ENCODE measurements at regions not wholly inside any gene's neighbourhood (a gene's known extent, or its start where the extent isn't known, plus 50 kb on each side); places are given as distances from the start of the nearest gene placed in this dataset.

DNA sequence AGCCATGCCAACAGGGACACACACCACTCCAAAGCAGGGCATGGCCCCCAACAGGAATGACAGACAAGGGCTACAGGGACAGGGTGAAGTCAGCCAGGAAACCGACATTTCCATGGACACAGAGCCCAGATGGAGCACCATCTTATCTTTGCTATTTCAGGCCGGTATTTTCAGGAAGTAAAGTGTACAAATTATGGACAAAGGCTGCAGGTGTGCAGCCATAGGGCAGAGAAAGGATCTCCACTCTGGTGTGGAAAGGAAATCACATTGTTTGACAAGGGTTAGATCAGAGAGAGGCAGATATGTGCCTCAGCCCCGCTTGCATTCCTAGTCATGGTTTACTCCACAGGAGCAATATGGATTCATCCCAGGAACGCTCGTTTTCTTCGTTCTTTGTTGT, 81.7 kb upstream of the SLC22A23 start:
- H3K4me3 ChIP-seq (ENCODE audit: low read depth, low read length), result no peak overlapping the region
- TF ChIP-seq, protein P1, sequence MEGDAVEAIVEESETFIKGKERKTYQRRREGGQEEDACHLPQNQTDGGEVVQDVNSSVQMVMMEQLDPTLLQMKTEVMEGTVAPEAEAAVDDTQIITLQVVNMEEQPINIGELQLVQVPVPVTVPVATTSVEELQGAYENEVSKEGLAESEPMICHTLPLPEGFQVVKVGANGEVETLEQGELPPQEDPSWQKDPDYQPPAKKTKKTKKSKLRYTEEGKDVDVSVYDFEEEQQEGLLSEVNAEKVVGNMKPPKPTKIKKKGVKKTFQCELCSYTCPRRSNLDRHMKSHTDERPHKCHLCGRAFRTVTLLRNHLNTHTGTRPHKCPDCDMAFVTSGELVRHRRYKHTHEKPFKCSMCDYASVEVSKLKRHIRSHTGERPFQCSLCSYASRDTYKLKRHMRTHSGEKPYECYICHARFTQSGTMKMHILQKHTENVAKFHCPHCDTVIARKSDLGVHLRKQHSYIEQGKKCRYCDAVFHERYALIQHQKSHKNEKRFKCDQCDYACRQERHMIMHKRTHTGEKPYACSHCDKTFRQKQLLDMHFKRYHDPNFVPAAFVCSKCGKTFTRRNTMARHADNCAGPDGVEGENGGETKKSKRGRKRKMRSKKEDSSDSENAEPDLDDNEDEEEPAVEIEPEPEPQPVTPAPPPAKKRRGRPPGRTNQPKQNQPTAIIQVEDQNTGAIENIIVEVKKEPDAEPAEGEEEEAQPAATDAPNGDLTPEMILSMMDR (IDR thresholded peaks at IDR 0.05; ENCODE audit: control insufficient read depth, extremely low read depth, insufficient read depth), result no peak
- DNase-seq (ENCODE audit: low read depth), result no peak

DNA sequence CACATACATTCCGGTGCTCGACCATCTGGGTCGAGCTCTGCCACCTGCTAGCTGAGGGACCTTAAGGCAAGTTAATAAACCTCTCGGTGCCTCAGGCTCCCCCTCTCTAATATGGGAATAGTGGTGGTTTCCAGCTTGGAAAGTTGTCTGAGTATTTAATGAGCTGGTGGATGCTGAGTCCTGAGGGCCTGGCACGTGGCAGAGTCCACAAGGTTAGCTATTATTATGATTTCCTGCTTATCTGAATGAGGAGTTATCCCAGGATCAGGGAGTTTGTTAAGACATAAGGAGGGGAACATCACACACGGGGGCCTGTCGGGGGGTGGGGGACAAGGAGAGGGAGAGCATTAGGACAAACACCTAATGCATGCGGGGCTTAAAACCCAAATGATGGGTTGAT, 80.1 kb upstream of the SLC22A23 start:
- H3K4me3 ChIP-seq (ENCODE audit: low read depth, low read length), result no peak overlapping the region
- TF ChIP-seq, protein P1 (IDR thresholded peaks at IDR 0.05; ENCODE audit: control insufficient read depth, extremely low read depth, insufficient read depth), result no peak
- no peak for DNase-seq (ENCODE audit: low read depth)

DNA sequence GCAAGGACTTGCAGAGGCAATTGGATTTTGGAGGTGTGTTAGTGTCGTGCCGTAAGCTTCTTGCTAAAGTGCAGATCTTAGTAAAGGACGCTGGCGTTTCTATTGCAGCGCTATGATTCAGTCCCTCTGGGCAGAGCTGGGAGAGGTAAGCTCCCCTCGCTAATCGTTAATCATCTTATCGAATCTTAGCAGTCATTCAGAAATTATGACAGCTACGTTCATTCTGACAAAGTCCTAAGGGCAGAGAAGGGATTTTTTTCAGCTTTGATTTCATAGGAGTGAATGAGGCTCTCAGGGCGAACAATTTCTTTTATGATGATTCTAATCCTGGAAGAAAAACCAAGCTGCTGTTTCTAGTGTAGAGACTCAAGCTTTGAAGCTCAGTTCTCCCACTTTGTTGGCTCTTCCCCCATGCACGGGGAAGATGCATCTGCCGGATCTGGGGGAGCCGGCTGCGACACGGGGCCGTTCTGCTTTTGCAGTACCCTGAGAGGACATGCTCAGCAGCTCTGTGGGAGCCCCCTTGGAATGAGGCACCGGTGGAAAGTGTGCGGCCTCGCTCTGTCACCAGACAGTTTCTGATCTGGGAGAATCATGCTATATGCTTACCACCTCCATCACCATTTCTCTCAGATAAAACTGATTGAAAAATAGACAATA, 79.1 kb upstream of the SLC22A23 start:
- H3K4me3 ChIP-seq (ENCODE audit: low read depth, low read length), result no peak overlapping the region
- no peak for DNase-seq (ENCODE audit: low read depth)
- TF ChIP-seq, protein P1 (IDR thresholded peaks at IDR 0.05; ENCODE audit: control insufficient read depth, extremely low read depth, insufficient read depth), result no peak

DNA sequence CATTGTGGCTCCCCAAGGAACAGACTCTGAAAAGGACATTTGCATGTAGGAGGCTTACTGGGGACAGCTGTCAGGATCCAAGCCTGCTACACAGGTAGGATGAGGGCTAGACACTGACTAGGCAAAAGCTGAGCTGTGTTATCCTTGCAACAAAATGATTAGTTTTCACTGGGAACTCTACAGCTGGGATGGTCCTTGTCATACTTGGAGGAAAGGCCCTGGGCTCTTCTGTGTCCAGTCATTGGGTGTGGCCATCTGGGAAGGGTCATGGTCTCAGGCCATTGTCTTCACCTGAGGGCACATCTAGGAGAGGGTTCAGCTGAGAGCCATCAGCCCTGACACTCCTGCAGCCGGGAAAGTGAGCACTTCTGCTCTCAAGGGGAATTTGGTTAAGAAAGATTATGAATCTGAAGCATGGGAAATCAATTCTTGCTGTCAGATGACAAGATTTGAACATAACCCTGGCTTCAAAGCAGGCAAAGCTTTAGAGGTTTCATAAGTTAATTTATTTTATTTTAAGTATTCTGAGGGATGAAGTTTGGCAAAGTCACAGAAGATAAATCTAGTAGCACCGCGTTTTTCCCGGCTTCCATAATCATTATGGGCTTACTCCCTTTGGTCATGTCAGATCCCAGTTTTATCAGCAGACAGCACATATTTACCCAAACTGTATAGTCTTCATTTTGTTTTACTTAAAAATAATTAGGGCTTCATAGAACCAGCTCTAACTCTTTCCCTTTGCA, 78.4 kb upstream of the SLC22A23 start:
- no peak for DNase-seq (ENCODE audit: low read depth)
- no peak overlapping the region for H3K4me3 ChIP-seq (ENCODE audit: low read depth, low read length)
- TF ChIP-seq, protein P1 (IDR thresholded peaks at IDR 0.05; ENCODE audit: control insufficient read depth, extremely low read depth, insufficient read depth), result no peak

DNA sequence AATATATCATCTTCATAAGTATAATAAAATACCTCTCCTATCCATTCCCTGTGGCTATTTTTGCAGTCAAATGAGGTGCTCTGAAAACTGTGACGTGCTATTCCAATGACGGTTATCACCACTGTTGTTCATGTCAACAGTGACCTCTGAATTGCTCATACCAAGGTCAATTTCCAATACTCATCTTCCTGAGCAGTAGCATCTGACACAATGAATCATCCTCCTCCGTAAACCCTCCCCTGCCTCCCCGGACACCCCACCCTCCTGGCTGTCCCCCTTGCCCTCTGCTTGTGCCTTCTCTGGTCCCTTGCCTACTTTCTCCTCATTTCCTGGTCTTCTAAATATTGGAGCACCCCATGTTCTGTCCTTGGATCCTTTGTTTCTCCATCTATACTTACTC, 77.7 kb upstream of the SLC22A23 start:
- TF ChIP-seq, protein P1 (IDR thresholded peaks at IDR 0.05; ENCODE audit: control insufficient read depth, extremely low read depth, insufficient read depth), result no peak
- DNase-seq (ENCODE audit: low read depth), result no peak
- H3K4me3 ChIP-seq (ENCODE audit: low read depth, low read length), result no peak overlapping the region

DNA sequence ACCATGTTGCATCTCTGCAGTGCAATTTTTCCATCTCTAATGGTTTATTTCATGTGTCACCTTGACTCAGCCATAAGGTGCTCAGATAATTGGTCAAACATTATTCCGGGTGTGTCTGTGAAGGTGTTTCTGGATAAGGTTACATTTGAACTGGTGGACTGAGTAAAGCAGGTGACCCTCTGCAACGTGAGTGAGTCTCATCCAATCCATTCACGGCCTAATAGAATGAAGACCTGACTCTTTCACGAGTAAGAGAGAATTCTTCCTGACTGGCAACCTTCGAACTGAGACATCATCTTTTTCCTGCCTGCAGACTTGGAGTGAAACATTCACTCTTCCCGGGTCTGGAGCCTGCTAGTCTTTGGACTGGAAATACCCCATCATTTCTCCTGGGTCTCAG, 77.1 kb upstream of the SLC22A23 start:
- DNase-seq (ENCODE audit: low read depth), result no peak
- TF ChIP-seq, protein P1 (IDR thresholded peaks at IDR 0.05; ENCODE audit: control insufficient read depth, extremely low read depth, insufficient read depth), result no peak
- H3K4me3 ChIP-seq (ENCODE audit: low read depth, low read length), result no peak overlapping the region
